IMR-90 (cell line): ENCODE measurements at regions not wholly inside any gene's neighbourhood (a gene's known extent, or its start where the extent isn't known, plus 50 kb on each side); places are given as distances from the start of the nearest gene placed in this dataset.

Experiments used
- ATAC-seq: fragments of 200-7000 bp; cut with Tn5 transposase; 2 replicates; pipeline ENCODE4 v1.9.1; 2020; ENCODE audit warnings: low read depth, mild to moderate bottlenecking, moderate library complexity
- BruUV-seq: library from RNA; stranded (reverse); fragments of 400-500 nt; replicated peaks from 2 replicates; lab custom pipeline; 2021; lab: Mats Ljungman, UMichigan
- CTCF ChIA-PET: fragments of 300-600 bp; formaldehyde crosslinking; extraction: SDS; loops from one replicate; lab custom pipeline; 2021; ENCODE audit warnings: antibody characterized with exemption; lab: Yijun Ruan, JAX
- POLR2A ChIA-PET: fragments of 300-600 bp; sonication (Branson Sonifier 250); formaldehyde crosslinking; loops from one replicate; lab custom pipeline; 2022; ENCODE audit warnings: antibody characterized with exemption; ENCODE audit not compliant: unreplicated experiment; lab: Charles Lee
- DNase-seq: peaks from one replicate; pipeline ENCODE4 v3.0.0; 2013
- H2AFZ ChIP-seq: replicated peaks from 2 replicates; pipeline ENCODE3; 2013; ENCODE audit warnings: low read length, mild to moderate bottlenecking; ENCODE audit not compliant: poor library complexity
- H2AK5ac ChIP-seq: 2 replicates; pipeline ENCODE4 v1.6.1; 2013; ENCODE audit warnings: low read depth, low read length, inconsistent platforms
- H2AK9ac ChIP-seq: replicated peaks from 2 replicates; pipeline ENCODE3; 2013; ENCODE audit warnings: mild to moderate bottlenecking, low read depth, low read length, moderate library complexity; ENCODE audit not compliant: poor library complexity
- H2BK120ac ChIP-seq: 2 replicates; pipeline ENCODE4 v1.6.1; 2013; ENCODE audit warnings: low read depth, low read length, inconsistent platforms
- H2BK15ac ChIP-seq: 3 replicates; pipeline ENCODE4 v1.6.1; 2013; ENCODE audit warnings: low read depth, low read length, inconsistent platforms
- H2BK20ac ChIP-seq: 2 replicates; pipeline ENCODE4 v1.6.1; 2013; ENCODE audit warnings: low read depth, mild to moderate bottlenecking, inconsistent platforms, low read length, moderate library complexity
- H2BK5ac ChIP-seq: 2 replicates; pipeline ENCODE4 v1.6.1; 2013; ENCODE audit warnings: mild to moderate bottlenecking, low read depth, low read length, inconsistent platforms; ENCODE audit not compliant: poor library complexity, severe bottlenecking
- H3K14ac ChIP-seq: replicated peaks from 2 replicates; pipeline ENCODE4 v1.6.1; 2013; ENCODE audit warnings: low read depth, low read length, inconsistent platforms
- H3K18ac ChIP-seq: 2 replicates; pipeline ENCODE4 v1.6.1; 2013; ENCODE audit warnings: low read depth, low read length, control low read depth
- H3K23ac ChIP-seq: 2 replicates; pipeline ENCODE4 v1.6.1; 2013; ENCODE audit warnings: low read depth, low read length, inconsistent platforms
- H3K27ac ChIP-seq: 2 replicates; pipeline ENCODE4 v1.5.1; 2013; ENCODE audit warnings: mild to moderate bottlenecking, control low read depth, low read length; ENCODE audit not compliant: insufficient read depth
- H3K27me3 ChIP-seq: 2 replicates; pipeline ENCODE4 v1.6.1; 2013; ENCODE audit warnings: low read length; ENCODE audit not compliant: control insufficient read depth, insufficient read depth
- H3K36me3 ChIP-seq: 2 replicates; pipeline ENCODE4 v1.6.1; 2013; ENCODE audit warnings: low read length, mixed read lengths; ENCODE audit not compliant: control insufficient read depth, insufficient read depth
- H3K4ac ChIP-seq: 2 replicates; pipeline ENCODE4 v1.6.1; 2013; ENCODE audit warnings: low read depth, low read length, inconsistent platforms
- H3K4me1 ChIP-seq: 2 replicates; pipeline ENCODE4 v1.6.1; 2013; ENCODE audit warnings: low read length, mixed read lengths; ENCODE audit not compliant: control insufficient read depth, insufficient read depth
- H3K4me2 ChIP-seq: 2 replicates; pipeline ENCODE4 v1.6.1; 2013; ENCODE audit warnings: low read depth, mild to moderate bottlenecking, control low read depth, low read length, moderate library complexity
- H3K4me3 ChIP-seq: 2 replicates; pipeline ENCODE4 v1.5.1; 2013; ENCODE audit warnings: low read depth, mild to moderate bottlenecking, control low read depth, low read length, moderate library complexity; ENCODE audit not compliant: insufficient read depth
- H3K56ac ChIP-seq: 2 replicates; pipeline ENCODE4 v1.6.1; 2013; ENCODE audit warnings: low read length, inconsistent platforms; ENCODE audit not compliant: insufficient read depth; ENCODE audit errors: extremely low read depth
- H3K79me1 ChIP-seq, 2 experiments: 2 replicates each; pipeline ENCODE4 v1.6.1; 2013; ENCODE audit warnings: low read length in 2 of 2, inconsistent platforms in 1 of 2, low read depth in 1 of 2
- H3K9ac ChIP-seq: 2 replicates; pipeline ENCODE4 v1.6.1; 2013; ENCODE audit warnings: low read depth, low read length, control low read depth
- H3K9me1 ChIP-seq: 2 replicates; pipeline ENCODE4 v1.6.1; 2013; ENCODE audit warnings: low read length, inconsistent platforms; ENCODE audit not compliant: insufficient read depth
- H3K9me3 ChIP-seq: 2 replicates; pipeline ENCODE4 v1.6.1; 2013; ENCODE audit warnings: low read length; ENCODE audit not compliant: control insufficient read depth, insufficient read depth
- H4K20me1 ChIP-seq: 2 replicates; pipeline ENCODE4 v1.6.1; 2013; ENCODE audit warnings: low read length, inconsistent platforms; ENCODE audit not compliant: insufficient read depth
- H4K5ac ChIP-seq: 2 replicates; pipeline ENCODE4 v1.6.1; 2013; ENCODE audit warnings: mild to moderate bottlenecking, low read depth, low read length, control low read depth
- H4K8ac ChIP-seq, 2 experiments: 2 replicates each; pipeline ENCODE4 v1.6.1; 2013; ENCODE audit warnings: low read depth in 2 of 2, low read length in 2 of 2, control low read depth in 1 of 2, inconsistent platforms in 1 of 2
- H4K91ac ChIP-seq: 2 replicates; pipeline ENCODE4 v1.6.1; 2013; ENCODE audit warnings: low read depth, low read length, inconsistent platforms; ENCODE audit not compliant: insufficient read depth
- BHLHE40 ChIP-seq: fragments of 150-350 bp; IDR thresholded peaks from 2 replicates; pipeline ENCODE4 v1.6.1; 2016; ENCODE audit warnings: mild to moderate bottlenecking, low read depth, low read length
- CEBPB ChIP-seq: IDR thresholded peaks from 2 replicates; pipeline ENCODE4 v1.6.1; 2012; ENCODE audit warnings: low read depth, low read length, improper control_type of control experiment
- CHD1 ChIP-seq: IDR thresholded peaks from 2 replicates; pipeline ENCODE4 v1.6.1; 2012; ENCODE audit warnings: low read depth, low read length, improper control_type of control experiment
- FOS ChIP-seq: fragments of 150-350 bp; IDR thresholded peaks from 2 replicates; pipeline ENCODE4 v1.6.1; 2016; ENCODE audit warnings: low read depth, low read length
- MAFK ChIP-seq: IDR thresholded peaks from 2 replicates; pipeline ENCODE4 v1.6.1; 2012; ENCODE audit warnings: low read depth, low read length, improper control_type of control experiment
- MAZ ChIP-seq: IDR thresholded peaks from 2 replicates; pipeline ENCODE4 v1.6.1; 2012; ENCODE audit warnings: low read depth, mild to moderate bottlenecking, low read length, improper control_type of control experiment, moderate library complexity, borderline replicate concordance
- MXI1 ChIP-seq: IDR thresholded peaks from 2 replicates; pipeline ENCODE4 v1.6.1; 2012; ENCODE audit warnings: low read depth, mild to moderate bottlenecking, low read length, moderate library complexity, borderline replicate concordance
- NFE2L2 ChIP-seq: fragments of 150-350 bp; IDR thresholded peaks from 2 replicates; pipeline ENCODE4 v1.6.1; 2016; ENCODE audit warnings: low read depth, mild to moderate bottlenecking, low read length
- POLR2A ChIP-seq: IDR thresholded peaks from 2 replicates; pipeline ENCODE4 v1.6.1; 2012; ENCODE audit warnings: mild to moderate bottlenecking, low read depth, low read length
- RAD21 ChIP-seq: IDR thresholded peaks from 2 replicates; pipeline ENCODE4 v1.6.1; 2012; ENCODE audit warnings: low read length, improper control_type of control experiment
- RCOR1 ChIP-seq: IDR thresholded peaks from 2 replicates; pipeline ENCODE4 v1.6.1; 2012; ENCODE audit warnings: mild to moderate bottlenecking, low read length, improper control_type of control experiment; ENCODE audit not compliant: insufficient replicate concordance
- RFX5 ChIP-seq: IDR thresholded peaks from 2 replicates; pipeline ENCODE4 v1.8.0; 2012; ENCODE audit warnings: low read depth, mild to moderate bottlenecking, low read length, moderate library complexity
- SMC3 ChIP-seq: fragments of 150-350 bp; IDR thresholded peaks from 2 replicates; pipeline ENCODE4 v1.6.1; 2016; ENCODE audit warnings: low read depth, mild to moderate bottlenecking, antibody characterized with exemption, low read length, moderate library complexity
- dilution Hi-C: fragments of 300-500 bp; cut with HindIII; formaldehyde crosslinking; loops from one replicate; pipeline ENCODE4 v1.14.3; 2018; ENCODE audit warnings: low sequenced_read_pairs; ENCODE audit not compliant: unreplicated experiment
- in situ Hi-C: fragments of 300-500 bp; cut with MboI; formaldehyde crosslinking; loops from 3 replicates; pipeline ENCODE4 v1.14.3; 2019; ENCODE audit warnings: low sequenced_read_pairs, inconsistent platforms, mixed read lengths
- intact Hi-C: fragments of 100-400 bp; cut with micrococcal nuclease; formaldehyde crosslinking; loops from 2 replicates; pipeline ENCODE4 v1.10.0; 2022
- TF ChIP-seq, protein P1 (sequence below): fragments of 150-350 bp; IDR thresholded peaks from 2 replicates; pipeline ENCODE4 v1.6.1; 2016; ENCODE audit warnings: low read depth, mild to moderate bottlenecking, low read length, moderate library complexity, borderline replicate concordance
- TF ChIP-seq, protein P2 (sequence below): conservative IDR thresholded peaks from 2 replicates; pipeline ENCODE4 v1.5.1; 2012; ENCODE audit warnings: mild to moderate bottlenecking, low read depth, low read length, improper control_type of control experiment
- TF ChIP-seq, protein P3 (sequence below): fragments of 150-350 bp; IDR thresholded peaks from 2 replicates; pipeline ENCODE4 v1.6.1; 2017; ENCODE audit warnings: mild to moderate bottlenecking, antibody characterized with exemption, low read length, low read depth

DNA sequence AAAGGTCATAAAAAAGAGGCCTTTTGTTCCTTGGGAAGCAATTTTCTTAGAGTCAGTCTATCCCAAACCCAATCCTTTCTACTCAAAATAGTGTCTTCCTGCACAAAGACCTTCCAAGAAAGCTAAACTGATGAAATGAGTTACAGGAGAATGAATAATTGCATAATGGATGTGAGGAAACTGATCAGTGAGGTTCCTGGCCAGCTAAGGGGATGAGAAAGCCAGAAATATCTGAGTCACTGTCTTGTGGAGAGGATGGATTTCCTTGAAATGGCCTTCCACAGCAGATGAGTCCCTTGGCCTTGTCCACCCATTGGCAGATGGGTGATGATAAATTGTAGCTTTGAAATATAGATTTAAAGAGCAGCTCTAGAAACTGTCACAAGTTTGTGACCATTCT lies 756.1 kb downstream of the DNAH5 start:
- intact Hi-C loops (no loop called here), dilution Hi-C loops (no loop called here), in situ Hi-C loops (no loop called here)
- no peak overlapping the region for H4K91ac ChIP-seq
- no peak overlapping the region for H3K14ac ChIP-seq
- no peak overlapping the region for H3K56ac ChIP-seq
- no peak overlapping the region for H3K23ac ChIP-seq
- no peak overlapping the region for H3K4me2 ChIP-seq
- H3K9me3 ChIP-seq = peaks cover 3% of the 10 kb centered on the region; the same call in 1 of the 2 replicates
- no peak overlapping the region for H3K18ac ChIP-seq
- no peak overlapping the region for H2AK5ac ChIP-seq
- no peak overlapping the region for H2BK120ac ChIP-seq
- no peak for DNase-seq
- H2AK9ac ChIP-seq = no peak overlapping the region
- H3K4me3 ChIP-seq = no peak overlapping the region
- no peaks in the 10 kb centered on the region for H3K27me3 ChIP-seq
- H4K8ac ChIP-seq = no peak overlapping the region
- H2BK20ac ChIP-seq = no peak overlapping the region
- ChIA-PET POLR2A (no interaction called here), CTCF (interaction anchor here (0.6 kb wide), 1 partner anchor 456 kb away, joined by 4 read pairs; no protein-coding TSS in a partner anchor)
- no peaks in the 10 kb centered on the region for H3K4me1 ChIP-seq
- no peak overlapping the region for H2BK5ac ChIP-seq
- H4K20me1 ChIP-seq = no peaks in the 10 kb centered on the region
- no peaks in the 10 kb centered on the region for H3K36me3 ChIP-seq
- H3K9ac ChIP-seq = no peak overlapping the region
- H3K79me1 ChIP-seq = no peaks in the 10 kb centered on the region
- ATAC-seq = no peak
- H4K5ac ChIP-seq = no peak overlapping the region
- H2BK15ac ChIP-seq = no peak overlapping the region
- H3K4ac ChIP-seq = no peak overlapping the region
- BruUV-seq = no TSS peak
- no peak overlapping the region for H3K27ac ChIP-seq
- H2AFZ ChIP-seq = no peak overlapping the region
- TF ChIP-seq RCOR1 (no peak), BHLHE40 (no peak), FOS (no peak), RAD21 (no peak), MAFK (no peak), RFX5 (no peak), CHD1 (no peak), SMC3 (no peak), MXI1 (no peak), NFE2L2 (no peak), MAZ (no peak), CEBPB (no peak), POLR2A (no peak)
- TF ChIP-seq, protein P1, sequence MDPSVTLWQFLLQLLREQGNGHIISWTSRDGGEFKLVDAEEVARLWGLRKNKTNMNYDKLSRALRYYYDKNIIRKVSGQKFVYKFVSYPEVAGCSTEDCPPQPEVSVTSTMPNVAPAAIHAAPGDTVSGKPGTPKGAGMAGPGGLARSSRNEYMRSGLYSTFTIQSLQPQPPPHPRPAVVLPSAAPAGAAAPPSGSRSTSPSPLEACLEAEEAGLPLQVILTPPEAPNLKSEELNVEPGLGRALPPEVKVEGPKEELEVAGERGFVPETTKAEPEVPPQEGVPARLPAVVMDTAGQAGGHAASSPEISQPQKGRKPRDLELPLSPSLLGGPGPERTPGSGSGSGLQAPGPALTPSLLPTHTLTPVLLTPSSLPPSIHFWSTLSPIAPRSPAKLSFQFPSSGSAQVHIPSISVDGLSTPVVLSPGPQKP = no peak
- TF ChIP-seq, protein P2, sequence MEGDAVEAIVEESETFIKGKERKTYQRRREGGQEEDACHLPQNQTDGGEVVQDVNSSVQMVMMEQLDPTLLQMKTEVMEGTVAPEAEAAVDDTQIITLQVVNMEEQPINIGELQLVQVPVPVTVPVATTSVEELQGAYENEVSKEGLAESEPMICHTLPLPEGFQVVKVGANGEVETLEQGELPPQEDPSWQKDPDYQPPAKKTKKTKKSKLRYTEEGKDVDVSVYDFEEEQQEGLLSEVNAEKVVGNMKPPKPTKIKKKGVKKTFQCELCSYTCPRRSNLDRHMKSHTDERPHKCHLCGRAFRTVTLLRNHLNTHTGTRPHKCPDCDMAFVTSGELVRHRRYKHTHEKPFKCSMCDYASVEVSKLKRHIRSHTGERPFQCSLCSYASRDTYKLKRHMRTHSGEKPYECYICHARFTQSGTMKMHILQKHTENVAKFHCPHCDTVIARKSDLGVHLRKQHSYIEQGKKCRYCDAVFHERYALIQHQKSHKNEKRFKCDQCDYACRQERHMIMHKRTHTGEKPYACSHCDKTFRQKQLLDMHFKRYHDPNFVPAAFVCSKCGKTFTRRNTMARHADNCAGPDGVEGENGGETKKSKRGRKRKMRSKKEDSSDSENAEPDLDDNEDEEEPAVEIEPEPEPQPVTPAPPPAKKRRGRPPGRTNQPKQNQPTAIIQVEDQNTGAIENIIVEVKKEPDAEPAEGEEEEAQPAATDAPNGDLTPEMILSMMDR = no peak
- TF ChIP-seq, protein P3, sequence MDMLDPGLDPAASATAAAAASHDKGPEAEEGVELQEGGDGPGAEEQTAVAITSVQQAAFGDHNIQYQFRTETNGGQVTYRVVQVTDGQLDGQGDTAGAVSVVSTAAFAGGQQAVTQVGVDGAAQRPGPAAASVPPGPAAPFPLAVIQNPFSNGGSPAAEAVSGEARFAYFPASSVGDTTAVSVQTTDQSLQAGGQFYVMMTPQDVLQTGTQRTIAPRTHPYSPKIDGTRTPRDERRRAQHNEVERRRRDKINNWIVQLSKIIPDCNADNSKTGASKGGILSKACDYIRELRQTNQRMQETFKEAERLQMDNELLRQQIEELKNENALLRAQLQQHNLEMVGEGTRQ = no peak
- no peaks in the 10 kb centered on the region for H3K9me1 ChIP-seq
